HG03521 (cell line): ENCODE measurements at regions not wholly inside any gene's neighbourhood (a gene's known extent, or its start where the extent isn't known, plus 50 kb on each side); places are given as distances from the start of the nearest gene placed in this dataset.

ENCODE experiments used
- ATAC-seq: cut with Tn5 transposase; IDR thresholded peaks from one replicate; pipeline ENCODE4 v1.9.1; 2021; ENCODE audit warnings: mild to moderate bottlenecking, moderate library complexity; ENCODE audit not compliant: unreplicated experiment

DNA sequence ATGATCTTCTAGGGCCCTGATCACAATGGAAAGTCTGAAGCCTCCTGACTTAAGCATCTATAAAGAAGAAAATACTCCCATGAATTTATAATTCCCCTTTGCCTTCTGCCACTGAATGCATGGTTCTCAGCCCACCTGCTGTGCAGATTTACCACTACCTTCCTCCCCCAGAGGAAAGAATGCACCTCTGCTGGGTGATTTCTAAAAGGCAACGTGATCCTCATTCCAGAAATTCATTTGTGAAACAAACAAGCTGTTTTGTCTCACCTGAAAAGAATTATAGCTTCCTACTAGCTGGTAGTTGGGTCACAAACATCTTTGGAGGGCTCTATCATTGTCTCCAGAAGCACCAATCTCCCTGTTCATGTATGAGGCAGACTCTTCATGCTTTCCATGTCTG lies 320.2 kb downstream of the CDC14C start:
- ATAC-seq, result no peak

DNA sequence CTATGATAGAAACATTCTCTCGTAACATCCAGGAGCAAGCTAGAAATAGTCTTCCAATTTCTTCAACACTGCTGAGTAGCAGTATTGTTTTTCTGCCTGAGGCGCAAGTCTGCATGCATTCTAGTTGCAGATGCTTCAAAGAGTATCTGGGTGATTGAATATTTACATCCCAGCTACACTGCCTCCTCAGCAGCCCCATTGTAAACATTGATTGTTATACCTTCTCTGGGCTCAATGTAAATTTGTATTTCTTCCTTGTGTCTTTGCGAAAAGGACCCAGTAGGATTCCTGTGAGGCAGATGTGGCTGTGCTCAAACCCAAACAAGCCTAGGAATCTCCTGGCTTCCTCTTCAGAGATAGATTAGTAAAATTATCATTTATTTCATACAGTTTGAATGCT lies 320.7 kb downstream of the CDC14C start:
- ATAC-seq, result no peak

DNA sequence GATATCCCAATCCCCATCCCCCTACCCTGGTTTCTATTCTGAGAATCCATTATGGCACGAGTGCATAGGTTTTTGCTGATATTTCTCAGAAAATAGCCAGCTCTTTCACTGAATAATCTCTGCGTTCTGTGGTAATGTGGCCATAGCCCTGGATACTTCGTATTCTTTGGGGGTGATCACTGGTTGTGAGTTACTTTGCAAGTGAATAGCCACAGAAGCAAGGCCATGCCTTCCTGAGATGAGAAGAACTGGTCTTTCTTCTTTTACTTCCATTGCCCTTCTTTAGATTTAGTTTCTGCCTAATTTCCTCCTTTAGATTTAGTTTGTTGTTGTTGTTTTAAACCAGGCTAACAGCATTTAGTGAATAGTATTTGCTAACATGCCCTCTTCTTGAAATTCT lies 323.4 kb downstream of the CDC14C start:
- no peak for ATAC-seq

DNA sequence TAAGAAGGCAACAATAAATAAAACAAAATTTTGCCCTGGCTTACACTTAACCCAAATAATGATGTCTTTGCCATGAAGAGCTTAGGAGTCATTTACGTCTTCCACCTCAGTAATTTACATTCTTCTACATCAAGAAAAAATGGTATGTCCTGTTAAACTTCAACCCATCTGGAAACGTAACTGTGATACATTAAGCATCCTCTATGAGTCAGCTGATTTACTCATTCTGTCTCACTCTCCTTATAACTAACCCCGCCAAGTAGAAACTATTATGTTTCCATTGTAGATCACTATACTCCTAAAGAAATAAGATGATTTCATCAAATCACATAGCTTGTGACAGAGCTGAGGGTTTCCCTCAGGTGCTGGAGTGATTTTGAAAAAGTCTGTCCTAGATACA lies 330.7 kb downstream of the CDC14C start:
- no peak for ATAC-seq

DNA sequence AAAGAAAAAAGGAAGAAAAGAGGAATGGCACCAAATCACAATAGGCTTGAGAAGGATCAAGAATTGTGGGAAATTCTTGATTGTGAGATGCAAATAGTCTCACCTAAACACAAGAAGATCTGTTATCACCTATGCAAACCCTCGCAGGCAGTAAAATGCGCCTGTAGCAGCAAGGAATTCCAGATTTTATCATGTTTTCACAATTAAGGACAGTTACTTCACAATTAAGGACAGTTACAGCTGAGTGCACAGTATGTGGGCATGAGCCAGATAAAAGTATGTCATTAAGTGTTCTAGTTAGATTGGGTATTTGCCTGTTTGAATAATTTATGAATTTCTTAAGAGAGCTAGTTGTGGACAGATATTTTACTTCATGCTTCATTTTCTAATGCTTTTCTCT lies 336.2 kb downstream of the CDC14C start:
- ATAC-seq, result no peak

DNA sequence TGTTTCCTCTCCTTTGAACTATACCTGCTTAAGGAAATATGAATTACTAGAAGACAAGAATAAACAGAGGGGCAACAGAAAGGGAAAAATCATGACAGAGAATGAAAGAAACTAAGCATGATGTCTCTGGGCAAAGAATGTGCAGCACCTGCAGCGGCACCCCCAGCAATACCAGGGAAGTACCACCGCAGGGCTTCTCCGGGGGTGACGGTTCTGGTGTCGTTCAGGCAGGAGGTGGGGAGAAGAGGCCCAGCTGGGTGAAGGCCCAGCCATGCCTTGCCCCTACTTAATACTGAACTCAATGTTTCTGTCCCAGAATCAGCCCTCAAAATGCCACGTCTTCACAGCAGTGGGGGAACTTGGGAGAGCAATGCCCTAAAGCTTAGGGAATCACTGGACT lies 337.6 kb downstream of the CDC14C start:
- no peak for ATAC-seq

DNA sequence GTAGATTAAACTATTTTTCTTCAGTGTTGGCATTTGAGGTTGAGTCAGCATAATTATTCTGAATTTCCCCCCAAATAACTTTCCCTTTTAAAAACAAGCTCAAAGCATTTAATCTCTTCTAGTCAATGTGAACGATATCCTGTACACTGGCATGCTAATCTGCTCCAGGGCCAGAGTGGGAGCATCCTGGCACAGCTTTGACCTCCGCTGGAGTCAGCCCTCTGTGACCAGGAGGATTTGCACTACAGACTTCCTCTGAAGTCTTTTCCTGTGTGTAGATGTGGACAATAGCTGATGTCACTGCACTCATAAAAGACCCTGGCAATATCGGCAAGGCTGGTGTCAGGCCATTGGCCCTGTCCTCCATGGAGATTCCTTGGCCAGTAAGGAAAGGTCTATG lies 340.2 kb downstream of the CDC14C start:
- no peak for ATAC-seq

DNA sequence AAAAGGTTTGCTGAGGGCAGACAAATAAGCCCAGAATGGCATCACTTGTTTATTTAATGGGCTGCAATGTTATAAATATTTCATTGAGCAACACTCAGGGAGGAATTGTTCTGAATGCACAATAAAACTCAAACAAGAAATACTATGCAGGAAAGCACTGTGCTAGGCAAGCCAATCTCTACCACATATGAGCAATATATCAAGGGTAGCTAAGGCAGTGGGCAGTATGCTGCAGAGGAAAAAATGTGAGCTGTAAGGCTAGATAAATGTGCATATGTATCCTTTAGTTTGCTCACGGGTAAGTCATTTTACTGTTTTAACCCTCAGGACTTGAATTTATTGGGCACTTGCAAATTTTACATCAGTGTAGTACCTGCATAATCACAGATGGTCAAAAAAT lies 349.6 kb downstream of the CDC14C start:
- ATAC-seq, result no peak

DNA sequence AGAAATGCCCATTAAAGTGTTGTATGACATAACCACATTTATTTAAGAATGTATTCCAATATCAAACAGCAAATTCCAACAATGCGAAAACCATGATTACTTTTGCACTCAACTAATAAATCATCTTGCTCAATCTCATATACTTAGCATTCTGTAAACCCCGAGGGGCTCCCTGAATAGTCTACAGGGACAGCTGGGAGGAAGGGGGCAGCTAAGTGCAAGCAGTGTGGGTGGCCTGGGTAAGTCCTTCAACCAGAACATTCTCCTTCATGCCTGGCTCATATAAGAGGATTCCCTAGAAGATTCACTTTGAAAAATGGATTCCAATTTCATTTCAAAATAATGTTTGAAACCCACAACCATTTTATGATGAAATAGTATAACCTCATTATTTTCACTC lies 355.5 kb downstream of the CDC14C start:
- ATAC-seq, result no peak

DNA sequence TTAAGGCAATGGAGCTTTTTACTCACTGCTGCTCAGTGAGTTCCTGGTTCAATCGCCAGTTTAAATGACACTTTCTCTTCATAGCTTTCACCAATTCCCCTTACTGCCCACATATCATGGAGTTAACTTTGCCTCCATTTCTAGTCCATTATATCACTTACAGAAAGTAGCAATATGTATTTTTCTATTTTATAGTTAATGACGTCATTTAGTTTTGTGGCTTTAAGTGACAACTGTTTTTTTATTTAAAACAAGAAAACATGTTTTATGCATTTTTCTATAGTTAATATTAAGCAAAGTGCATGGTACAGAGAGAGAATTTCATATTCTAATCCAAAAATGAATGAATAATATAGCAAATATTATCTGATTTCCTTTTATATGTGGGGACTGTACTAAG lies 363.3 kb downstream of the CDC14C start:
- ATAC-seq, result no peak

DNA sequence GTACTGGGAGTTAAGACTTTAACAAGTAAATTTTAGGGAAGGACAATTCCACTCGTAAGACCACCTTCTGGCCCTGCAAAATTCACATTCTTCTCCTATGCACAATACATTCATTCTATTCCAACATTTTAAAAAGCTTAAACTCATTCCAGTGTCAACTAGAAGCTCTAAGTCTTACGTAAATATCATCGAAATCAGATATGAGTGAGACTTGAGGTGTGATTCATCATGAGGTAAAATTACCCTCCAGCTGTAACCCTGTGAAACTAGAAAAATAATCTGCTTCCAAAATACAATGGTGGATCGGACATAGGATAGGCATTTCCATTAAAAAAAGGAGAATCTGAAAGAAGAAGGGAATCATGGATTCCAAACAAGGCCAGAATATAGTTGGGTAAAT lies 370.3 kb downstream of the CDC14C start:
- ATAC-seq, result no peak

DNA sequence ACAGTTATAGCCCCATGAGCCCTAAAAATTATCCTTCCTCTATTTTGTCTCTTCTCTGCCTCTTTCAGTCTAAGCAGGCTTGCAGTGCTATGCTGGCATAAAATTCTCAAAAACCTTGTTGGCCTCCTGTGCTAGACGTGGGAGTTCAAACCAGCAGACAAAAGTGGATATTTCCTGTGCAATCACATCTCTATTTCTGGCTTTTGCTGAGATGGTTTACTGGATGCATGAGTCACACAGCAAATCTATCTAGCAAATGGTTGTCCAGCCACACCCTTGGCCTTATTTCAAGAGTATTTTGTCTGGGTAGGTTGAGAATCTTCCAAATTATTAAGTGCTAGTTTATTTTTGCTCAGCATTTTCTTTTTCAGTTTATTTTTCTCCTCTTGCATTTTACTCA lies 370.8 kb downstream of the CDC14C start:
- ATAC-seq, result no peak

DNA sequence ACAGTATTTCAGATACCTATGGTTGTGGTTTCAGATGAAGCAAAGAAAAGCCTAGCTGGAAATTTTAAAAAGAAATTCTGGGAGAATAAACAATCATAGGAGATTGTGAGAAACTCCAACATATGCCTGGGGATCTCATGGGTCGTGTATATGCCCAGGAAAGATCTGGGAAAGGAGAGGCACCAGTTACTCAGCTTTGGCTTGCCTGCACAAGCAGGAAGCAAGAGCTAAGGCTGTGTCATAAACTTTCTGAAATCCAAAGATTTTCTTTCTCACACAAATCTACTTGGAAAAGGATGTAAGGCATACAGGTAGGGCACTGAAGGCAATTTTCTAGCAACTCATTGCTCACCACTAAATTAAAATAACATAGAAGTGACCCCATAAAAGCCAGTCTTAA lies 373.6 kb downstream of the CDC14C start:
- ATAC-seq, result no peak

DNA sequence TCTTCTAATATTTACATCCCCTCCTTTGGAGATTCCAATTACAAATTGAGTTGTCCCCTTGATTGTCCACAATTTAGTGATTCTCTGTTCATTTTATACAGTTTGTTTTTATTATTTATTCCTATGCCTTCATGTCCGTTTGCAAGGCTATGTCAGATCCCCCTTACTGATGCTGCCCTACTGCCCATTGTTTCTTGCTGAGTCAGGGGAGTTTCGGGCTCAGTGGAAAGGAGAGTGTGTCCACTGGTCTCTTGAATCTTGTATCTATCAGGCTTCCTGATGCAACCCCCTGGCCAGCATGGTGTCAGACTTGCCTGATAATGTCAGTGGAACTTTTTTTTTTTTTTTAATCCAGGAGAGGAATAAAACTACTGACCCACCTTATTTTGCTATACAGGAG lies 384.4 kb downstream of the CDC14C start:
- no peak for ATAC-seq

DNA sequence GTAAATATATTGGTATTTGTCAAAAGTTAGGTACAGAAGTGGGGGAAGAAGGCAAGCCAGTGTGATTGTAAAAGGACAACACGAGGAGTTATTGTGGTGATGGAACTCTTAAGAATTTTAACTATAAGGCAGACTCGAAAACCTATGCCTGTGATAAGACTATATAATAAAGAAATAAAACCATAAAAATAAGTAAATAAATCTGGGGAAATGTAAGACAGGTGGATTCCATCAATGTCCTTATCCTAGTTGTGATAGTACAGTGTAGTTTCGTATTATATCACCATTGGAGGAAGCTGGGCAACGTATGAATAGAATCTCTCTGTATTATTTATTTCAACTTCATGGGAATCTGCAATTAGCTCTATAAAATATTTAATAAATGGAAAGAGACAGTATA lies 395.7 kb downstream of the CDC14C start:
- no peak for ATAC-seq

DNA sequence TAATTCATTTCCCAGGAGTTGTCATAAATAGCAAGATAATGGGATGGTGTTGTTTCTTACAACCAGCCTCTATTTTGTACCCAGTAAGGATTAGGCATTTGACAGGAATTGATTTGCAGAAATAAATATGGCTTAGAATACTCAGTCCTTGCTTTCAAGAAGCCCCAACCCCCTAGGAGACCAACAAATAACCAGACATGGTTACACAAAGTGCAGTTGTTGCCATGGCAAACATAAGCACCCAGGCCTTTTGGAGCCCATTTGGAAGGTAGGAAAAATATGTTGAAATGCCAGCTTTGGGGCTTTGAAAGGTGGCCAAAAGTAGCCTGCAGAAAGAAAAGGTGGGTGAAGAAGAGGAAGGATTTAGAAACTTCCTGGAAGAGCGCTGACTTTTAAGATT lies 397.5 kb downstream of the CDC14C start:
- no peak for ATAC-seq

DNA sequence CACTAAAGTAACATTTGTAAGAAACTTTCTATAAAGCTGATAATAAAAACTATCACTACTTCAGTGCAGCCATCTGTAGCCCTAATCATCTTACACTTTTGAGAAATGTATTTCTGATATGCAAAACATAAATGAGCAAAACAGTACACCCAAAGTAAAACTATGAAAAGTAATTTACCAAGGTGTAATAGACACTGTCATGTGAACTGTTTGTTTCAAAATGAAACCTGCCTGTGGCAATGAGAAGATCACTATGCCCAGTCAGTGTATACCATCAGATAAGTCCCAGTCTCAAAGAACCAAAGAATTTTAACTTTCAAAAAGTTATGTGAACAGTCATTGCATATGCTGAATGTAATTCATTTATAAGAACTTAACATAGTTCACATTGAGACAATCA lies 398.1 kb downstream of the CDC14C start:
- ATAC-seq, result no peak

DNA sequence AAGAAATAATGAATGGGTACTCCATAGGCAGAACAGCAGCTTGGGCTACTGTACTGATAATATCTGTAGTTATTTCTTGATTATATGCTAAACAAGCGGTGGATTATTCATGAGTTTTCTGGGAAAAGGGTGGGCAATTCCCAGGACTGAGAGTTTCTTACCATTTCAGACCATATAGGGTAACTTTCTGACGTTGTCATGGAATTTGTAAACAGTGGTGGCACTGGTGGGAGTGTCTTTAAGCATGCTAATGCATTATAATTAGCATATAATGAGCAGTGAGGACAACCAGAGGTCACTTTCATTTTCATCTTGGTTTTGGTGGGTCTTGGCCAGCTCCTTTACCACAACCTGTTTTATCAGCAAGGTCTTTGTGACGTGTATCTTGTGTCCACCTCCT lies 399.7 kb downstream of the CDC14C start:
- no peak for ATAC-seq

DNA sequence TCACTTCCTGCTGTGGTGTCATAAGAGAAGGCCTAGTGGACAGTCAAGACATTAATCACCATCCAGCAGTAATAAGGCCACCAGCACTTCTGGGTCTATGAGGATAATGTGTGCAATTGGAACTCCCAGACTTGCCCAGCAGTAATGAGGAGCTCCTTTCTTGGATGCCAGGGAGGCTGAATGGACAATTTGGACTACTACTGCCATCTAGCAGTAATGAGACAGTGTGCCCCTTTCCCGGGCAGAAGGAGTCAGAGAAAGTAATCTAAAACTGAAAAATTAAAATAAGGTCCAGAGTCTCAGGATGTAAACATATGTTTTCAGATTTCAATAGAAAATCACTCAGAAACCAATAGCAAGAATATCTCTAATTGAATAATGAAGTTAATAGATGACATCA lies 400.4 kb downstream of the CDC14C start:
- no peak for ATAC-seq

DNA sequence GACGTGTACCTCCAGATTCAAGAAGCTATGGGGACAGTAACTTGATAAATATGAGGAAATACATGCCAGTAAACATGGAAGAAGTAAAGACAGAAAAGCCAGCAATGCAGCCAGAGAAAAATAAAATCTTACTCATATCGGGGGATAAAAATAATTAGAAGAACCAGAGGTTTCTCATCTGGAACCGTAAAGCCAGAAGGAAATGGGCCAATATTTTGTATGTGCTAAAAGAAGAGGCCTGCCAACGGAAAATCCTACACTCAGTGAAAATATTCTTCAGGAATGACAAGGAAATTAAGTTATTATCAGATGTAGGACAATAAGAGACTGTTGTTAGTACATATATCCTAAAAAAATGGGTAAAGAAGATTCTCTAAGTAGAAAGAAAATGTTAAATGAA lies 401.2 kb downstream of the CDC14C start:
- no peak for ATAC-seq

DNA sequence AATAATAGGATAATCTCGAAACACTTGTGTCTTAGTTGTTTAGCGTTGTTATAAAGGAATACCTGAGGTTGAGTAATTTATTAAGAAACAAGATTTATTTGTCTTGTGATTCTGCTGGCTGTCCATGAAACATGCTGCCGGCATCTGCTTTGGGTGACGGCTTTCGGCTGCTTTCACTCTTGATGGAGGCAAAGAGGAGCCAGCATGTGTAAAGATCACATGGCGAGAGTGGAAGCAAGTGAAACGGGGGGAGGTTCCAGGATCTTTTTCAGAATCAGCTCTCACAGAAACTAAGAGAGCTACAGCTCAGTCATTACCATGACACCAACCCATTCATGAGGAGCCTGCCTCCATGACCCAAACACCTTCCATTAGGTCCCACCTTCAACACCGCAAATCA lies 402.8 kb downstream of the CDC14C start:
- no peak for ATAC-seq

DNA sequence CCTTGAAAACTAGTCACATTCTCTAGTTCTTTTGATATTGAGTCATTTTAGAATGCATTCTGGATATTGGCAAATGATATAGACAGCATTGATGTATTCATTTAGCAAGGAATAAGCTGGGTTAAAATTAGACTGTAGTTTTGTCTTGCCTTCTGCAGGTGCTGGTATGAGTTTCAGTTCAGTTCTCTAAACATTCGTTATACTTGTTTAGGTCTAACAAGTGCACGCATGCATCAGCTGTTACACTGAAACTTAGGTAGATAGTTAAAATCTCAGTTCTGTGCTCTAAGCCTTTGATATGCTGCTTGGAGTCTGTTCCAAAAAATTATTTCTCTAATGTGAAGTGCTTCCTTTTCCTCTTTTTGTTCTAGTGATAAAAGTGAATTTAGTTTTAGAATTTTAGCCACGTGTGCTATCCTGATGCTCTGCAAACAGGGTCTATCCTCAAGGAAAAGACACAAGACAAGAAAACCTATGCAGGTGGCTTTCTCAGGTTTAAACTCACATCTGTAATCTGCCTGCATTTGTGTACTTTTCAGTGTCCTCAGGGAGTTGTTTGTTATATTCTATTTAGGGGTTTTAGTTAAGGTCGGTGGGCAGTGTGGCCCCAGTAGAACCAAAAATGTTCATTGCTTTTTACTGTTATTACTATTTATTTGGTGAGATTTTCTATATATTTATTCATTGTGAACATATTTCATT lies 409.0 kb downstream of the CDC14C start:
- no peak for ATAC-seq

DNA sequence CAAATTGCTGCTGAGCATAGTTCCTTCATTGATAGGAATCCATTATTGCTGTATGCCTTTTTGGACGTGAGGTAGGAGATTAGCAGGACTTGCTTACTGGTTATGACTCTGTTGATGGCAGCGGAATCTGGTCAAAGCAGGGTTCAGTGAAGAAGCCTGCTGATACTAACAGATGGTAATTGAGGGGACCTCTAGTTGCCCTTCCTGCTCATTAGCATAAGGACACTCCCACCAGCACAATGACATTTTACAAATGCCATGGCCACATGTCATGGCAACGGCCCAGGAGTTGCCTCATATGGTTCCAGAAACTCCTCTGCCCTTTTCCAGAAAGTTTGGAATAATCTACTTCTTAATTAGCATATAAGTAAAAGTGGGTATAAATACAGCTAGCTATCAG lies 417.5 kb downstream of the CDC14C start:
- ATAC-seq, result no peak

DNA sequence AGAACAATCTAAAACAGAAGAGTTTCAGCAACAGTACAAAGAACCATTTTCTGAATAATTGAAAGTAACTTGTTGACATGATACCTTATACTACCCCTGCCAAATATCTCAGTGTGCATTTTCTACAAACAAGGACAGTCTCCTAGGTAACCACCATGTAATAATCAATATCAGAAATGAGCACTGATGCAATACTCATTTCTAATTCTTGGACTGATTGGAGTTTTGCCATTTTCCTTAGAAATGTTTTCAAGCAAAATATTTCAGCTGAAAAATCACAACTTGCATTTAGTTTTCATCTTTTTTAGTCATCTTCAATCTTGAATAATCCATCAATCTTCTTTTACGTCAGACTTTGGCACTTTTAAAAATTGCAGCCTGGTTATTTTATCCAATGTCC lies 420.2 kb downstream of the CDC14C start:
- no peak for ATAC-seq
